Tibial nerve (tissue), 4 donors: ENCODE measurements at regions not wholly inside any gene's neighbourhood (a gene's known extent, or its start where the extent isn't known, plus 50 kb on each side); places are given as distances from the start of the nearest gene placed in this dataset.
"Not testable (repeated sequence)": the region's sequence is repeated elsewhere in the genome, so short reads cannot be mapped to it uniquely, and the experiment has no call there.

ENCODE experiments used
- CTCF ChIP-seq, 5 experiments: fragments of 200-600 bp in 3 of 5; fragments of 450-650 bp in 2 of 5; sonication (generic) in 3 of 5; IDR thresholded peaks; one replicate each; pipeline ENCODE4 v1.5.1; 2016 to 2019; ENCODE audit warnings: antibody characterized with exemption in 5 of 5, mild to moderate bottlenecking in 3 of 5, moderate library complexity in 2 of 5
- EP300 ChIP-seq, 2 donors: sonication (generic); formaldehyde crosslinking; IDR thresholded peaks; one replicate each; pipeline ENCODE4 v1.6.1; 2017; ENCODE audit warnings: antibody characterized with exemption in 2 of 2, mild to moderate bottlenecking in 1 of 2
- POLR2A ChIP-seq, 2 donors: fragments of 450-650 bp; IDR thresholded peaks; one replicate each; pipeline ENCODE4 v1.6.1; 2017; ENCODE audit warnings: antibody characterized with exemption in 2 of 2, mild to moderate bottlenecking in 2 of 2, moderate library complexity in 2 of 2

DNA sequence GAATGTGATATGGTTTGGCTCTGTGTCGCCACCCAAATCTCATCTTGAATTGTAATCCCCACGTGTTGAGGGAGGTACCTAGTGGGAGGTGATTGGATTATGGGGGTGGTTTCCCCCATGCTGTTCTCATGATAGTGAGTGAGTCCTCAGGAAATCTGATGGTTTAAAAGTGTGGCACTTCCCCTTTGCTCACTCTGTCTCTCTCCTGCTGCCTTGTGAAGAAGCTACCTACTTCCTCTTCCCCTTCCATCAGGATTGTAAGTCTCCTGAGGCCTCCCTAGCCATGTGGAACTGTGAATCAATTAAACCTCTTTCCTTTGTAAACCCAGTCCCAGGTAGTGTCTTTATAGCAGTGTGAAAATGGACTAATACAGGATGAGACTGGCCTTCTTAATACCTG is 73.2 kb upstream of the MRPS22 start:
- TF ChIP-seq CTCF, EP300, POLR2A (IDR thresholded peaks at IDR 0.05): not testable (repeated sequence)
